Stimulated activated CD4-positive, alpha-beta T cell treated with anti-CD3 and anti-CD28 coated beads, Interleukin-4, amount 100 ng/mL, for 4 hours (primary cell): ENCODE measurements at regions not wholly inside any gene's neighbourhood (a gene's known extent, or its start where the extent isn't known, plus 50 kb on each side); places are given as distances from the start of the nearest gene placed in this dataset.

Source experiments
- DNase-seq, 2 experiments: peaks; one replicate each; pipeline ENCODE4 v3.0.0-alpha.2; 2020

DNA sequence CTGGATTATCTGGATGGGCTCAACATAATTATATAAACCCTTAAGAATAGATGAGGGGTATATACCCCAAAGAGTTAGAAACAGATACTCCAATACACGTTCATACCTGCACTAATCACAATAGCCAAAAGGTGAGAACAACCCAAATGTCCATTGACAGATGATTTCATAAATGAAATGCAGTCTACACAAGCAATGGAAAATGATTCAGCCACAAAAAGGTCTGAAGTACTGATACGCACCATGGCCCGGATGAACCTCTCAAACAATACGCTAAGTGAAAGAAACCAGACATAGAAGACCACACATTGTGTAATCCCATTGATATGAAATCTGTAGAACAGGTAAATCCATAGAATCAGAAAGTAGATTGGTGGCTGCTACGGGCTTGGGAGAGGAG lies 316.8 kb downstream of the LPIN1 start:
- no peak for DNase-seq

DNA sequence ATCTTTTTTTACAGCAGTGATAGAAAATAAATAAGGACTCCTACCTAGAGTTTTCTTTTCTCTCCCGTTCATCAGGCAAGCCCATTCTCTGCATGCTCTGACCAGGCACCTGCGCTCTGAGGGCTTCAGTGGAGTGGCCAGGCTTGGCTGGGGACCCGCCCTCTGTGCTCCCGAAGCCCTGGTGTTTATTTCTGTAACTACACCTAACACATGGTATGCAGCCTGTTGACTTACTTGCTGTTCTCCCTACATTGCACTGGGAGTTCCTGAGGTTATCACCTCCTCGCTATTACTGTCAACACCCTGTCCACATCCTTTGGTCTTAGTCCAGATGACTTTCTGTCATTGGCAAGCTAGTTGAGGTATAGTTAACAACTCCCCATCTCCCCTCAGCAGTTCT lies 317.7 kb downstream of the LPIN1 start:
- DNase-seq, result no peak

DNA sequence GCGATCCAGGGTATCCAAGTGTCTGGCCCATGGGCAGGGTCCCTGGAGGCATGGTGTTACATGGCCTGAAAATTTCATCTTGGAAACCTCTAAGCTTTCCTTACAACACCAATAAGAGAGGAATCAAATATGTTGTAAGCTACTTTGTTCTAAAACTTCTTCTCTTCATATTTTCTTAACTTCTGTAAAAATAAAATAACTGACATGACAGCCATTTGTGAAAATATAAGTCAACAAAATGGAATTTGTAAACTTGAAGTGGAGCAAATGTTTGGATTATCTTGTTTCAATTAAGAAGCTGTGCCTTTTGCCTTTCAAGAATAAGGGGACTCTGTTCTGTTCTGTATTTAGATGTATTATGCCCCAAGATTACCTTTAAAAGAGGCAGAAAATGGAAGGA lies 319.7 kb downstream of the LPIN1 start:
- DNase-seq, result no peak

DNA sequence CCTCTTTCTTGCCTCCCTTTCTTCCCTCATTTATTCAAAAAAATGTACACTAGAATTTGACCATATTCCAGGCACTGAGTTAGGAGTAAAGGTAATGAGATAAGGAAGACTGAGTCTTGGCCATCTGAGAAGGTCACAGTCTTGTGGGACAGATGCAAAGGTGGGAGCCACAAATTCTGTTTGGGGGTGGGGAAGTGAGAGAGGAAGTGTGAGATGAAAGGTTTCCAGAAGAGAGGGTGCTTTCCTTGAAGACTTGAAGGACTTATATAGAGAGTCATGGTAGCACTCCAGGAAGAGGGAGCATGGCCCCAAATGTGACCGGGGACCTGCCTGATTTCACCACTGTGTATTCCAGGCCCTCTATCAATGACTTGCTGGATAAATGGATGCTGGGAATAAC lies 320.6 kb downstream of the LPIN1 start:
- DNase-seq, result no peak

DNA sequence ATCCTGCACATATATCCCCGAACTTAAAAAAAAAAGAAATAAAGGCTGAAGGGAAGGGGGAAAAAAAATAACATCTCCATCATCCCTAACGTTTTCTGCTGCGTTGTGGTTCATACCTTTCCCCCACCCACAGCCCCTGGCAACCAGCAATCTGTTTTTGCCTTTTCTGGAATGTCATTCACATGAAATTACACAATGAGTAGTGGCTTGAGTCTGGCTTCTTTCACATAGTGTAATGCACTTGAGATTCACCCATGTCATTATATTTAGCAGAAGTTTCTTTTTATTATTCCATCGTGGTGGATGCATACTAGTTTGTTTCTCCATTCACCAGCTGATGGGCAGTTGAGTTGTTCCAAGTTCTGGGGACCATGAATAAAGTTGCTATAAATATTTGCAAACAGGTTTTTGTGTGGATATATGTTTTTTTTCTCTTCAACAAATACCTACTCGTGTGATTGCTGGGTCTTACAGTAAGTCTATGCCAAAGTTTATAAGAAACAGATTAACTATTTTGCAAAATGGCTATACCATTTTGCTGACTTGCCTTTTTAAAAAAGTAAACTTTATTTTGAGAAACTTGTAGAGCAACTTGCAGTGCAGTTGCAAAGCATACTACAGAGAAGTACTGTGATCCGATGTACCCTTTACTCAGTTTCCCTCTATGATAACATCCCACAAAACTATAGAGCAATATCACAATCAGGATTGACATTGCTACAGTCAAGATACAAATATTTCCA lies 322.5 kb downstream of the LPIN1 start:
- DNase-seq, result no peak

DNA sequence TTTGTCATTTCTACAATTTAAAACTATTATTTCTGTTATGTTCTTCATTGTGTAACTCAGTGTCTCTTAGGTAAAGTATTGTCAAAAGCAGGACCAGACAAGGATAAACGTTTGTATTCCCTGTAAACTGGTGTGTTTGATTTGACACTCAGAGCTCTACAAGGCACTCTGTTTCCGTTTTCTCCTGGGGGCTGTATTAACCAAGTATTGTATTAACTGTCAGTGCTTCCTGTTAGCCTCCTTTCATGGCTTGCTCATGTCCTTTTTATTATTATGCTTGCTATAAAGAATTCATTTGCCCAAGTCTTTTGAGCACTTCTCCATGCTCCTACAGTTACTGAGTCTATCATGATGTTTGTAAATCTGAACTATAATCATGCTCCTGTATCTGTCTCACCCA lies 323.7 kb downstream of the LPIN1 start:
- no peak for DNase-seq

DNA sequence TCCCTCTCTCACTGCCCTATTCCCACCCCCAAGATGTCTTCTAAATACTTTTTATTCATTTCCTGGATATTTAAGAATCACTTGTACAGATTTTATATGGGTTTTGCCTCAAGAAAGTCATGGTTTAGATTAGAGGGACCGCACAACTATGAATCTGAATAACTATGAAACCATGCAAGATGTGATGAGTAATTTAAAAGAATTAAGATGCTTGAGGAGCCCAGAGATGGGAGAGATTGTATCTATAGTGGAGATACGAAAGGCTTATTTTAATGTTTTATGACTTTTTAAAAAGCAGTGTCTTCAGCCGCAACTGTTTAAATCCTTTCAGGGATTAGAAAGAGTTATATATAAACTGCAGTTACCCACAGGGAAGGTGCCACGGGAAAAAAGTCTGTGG lies 324.1 kb downstream of the LPIN1 start:
- DNase-seq, result no peak

DNA sequence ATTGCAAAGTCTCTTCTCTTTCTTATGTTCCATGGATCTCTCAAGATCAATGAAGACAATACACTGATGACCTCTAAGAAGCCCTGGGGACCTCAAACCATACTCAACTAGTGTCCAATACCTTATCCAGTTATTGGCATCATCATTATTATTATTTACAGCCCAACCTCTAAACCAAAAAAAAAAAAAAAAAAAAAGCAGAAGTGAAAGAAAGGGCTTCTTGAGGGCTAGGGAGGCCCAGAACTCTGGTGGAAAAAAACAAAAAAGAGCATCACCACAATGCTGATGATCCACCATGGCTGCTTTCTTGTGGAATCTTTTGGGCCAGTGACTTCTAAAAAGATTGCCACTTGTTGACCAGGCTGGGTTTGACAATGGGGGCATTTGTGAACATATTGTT lies 324.9 kb downstream of the LPIN1 start:
- DNase-seq, result no peak

DNA sequence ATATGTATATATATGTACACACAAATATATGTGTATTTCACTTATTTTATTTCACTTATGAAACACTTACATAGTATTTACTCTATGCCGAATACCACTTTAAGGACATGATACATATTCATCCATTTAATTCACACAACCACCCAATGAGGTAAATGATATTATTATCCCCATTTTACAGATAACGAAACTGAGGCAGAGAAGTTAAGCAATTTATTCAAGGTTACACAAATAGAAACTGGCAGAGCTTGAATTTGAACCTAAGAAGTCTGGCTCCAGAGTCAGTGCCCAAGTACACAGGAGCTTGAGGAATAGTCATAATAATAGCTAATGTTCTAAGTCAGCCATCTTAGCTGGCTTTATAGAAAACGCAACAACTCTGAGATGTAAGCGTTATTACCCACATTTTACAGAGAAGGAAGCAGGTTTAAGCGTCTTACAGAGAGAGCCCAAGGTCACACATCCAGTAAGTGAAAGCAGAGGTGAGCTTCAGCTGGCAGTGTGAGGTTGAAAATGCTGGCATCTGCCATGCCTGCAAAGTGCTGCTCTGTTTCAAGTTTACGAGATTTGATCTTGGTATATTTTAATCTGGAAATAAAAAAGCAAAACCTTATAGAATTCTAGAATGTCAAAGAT lies 326.9 kb downstream of the LPIN1 start:
- DNase-seq, result no peak

DNA sequence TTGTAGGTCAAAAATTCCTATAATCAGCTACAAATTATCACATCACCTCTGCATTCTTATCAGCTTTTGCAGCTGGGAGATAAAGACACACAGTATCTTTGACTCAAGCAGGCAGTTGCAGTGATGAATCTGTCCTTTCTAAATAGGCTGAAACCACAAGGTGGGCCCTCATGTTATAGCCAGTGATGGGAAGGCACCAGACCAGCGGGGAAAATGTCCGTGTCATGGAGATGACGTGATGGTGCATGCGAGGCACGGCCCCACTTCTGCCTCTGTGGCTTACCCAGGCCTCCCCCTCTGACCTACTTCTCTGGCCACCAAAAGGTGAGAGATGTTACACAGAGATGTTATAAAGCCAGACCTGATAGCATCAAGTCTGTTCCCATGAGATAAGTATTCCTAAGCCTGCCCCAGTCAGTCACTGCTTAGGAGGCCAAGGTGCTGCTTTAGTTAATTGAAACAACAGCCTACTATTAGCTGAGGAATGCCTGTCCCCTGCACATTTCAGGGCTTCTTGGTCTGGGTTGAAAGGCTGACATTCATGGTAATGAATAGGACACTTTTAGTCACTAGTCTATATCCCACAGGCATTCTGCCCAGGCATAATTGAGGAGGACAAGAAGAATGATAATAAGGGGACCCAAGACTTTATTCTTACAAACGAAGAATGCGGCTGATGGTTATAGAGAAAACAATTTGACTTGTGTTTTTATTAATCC lies 327.9 kb downstream of the LPIN1 start:
- DNase-seq, result no peak

DNA sequence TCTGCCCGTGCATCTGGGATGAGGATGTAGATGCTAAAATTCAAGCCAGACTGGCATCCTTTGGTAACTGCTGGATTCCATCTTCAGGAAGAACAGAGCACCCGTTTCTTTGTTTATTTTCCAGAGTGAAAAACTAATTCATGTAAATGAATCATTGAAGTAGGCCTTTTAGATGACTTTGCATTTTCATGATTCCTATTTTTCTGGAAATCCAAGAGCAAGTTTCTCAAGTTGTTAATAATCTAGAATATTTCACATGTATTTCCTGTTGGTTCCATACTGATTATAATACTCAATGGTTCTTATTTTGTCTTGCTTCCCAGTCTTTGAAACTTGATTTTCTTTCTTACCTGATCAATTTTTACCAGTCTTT lies 328.4 kb downstream of the LPIN1 start:
- no peak for DNase-seq

DNA sequence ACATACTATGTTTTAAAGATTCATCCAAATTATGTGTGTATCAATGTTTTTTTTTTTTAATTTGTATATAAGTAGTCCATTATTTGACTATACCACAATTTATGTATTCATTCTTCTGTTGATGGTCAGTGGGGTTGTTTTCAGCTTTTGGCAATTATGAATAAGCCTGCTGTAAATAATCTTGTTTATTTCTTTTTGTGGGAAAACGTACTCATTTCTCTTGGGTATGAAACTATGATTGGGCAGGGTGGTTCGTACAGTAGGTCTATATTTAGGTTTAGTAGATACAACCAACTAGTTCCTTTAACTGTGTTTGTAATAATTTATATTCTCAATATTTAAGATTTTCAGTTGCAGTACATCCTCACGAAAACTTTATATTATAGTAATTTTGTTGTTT lies 329.2 kb downstream of the LPIN1 start:
- no peak for DNase-seq

DNA sequence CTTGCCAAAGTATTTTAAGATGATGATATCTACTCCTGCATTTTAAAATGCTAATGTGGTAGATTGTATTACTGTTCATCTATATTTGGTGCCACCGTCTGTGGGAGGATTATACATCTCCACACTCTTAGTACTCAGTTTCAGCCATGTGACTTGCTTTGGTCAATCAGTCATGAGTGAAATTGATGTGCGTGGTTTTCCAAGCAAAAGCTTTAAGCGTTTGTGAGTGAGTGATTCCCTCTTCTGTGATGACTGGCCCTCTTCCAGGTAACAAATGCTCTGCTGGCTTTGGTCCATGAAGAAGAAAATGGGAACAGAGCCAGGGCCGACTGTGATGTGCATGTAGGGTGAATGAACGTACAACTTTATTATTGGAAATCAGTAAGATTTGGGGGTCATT lies 330.4 kb downstream of the LPIN1 start:
- no peak for DNase-seq

DNA sequence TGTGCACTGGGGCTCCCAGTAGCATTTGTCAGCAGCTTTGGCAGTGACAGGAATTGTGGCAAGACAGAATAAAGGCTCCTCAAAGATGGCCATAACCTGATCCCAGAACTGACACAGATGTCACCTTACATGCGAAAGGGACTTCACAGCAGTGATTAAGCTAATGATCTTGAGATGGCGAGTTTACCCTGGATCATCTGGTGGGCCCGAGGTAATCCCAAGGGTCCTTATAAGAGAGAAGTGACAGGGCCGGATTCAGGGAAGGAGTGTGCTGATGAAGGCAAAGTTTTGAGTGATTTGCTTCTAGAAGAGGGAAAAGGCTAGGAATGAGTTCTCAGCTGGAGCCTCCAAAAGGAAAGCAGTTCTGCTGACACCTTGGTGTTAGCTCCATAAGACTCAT lies 333.9 kb downstream of the LPIN1 start:
- no peak for DNase-seq

DNA sequence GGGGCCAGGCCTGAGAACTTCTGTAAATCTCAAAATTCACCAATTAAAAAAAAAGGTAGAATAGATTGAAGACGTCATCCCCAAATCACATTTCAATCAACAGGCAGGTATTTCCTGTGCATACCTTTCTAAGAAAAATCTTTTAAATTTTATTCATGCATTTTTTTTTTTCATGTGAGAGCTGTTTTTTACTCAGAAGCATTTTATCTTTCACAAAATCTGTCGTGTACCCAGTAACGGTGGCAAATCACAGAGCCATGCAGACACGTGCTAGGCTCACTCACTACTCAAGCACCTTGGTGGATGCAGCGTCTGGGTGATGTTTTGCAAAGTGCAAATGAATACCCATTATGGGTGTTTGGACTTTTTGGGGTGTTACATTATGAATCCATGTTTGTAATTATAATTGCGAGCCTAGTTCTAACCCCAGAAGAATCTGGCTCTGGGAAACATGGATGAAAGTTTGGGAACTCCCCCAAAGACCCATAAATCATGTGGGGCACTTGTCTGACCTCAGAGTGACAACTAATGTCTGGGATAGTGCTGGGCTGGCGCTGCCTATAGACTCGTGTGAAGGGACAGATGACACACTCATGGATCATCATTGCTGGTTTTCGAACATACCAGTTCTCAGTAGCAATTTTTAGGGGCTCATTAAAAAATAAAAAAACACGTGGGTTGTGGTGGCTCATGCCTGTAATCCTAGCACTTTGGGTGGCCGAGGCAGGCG lies 335.2 kb downstream of the LPIN1 start:
- DNase-seq, result no peak

DNA sequence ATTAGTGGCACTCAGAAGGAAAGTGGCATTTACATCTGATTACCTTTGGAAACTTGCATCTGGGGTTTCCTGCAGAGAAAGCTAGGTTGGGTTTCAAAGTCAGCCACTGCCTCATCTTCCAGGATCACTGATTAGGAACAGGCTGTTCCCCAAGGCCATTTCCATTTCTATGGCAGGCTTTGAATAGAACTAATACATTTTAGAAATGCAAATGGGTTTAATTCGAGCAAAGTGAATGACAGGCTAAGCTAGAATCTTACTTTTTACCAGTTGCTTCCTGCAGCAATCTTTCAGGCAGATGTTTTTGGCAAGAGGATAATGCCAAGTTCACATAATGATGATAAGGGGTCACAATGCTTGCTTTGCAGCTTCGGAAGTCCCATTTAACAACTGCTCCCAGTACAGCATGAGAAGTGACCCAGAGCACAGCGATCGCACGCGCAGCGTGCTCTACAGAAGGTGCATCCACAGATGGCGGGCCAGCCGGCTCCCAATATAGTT lies 336.7 kb downstream of the LPIN1 start:
- DNase-seq, result no peak

DNA sequence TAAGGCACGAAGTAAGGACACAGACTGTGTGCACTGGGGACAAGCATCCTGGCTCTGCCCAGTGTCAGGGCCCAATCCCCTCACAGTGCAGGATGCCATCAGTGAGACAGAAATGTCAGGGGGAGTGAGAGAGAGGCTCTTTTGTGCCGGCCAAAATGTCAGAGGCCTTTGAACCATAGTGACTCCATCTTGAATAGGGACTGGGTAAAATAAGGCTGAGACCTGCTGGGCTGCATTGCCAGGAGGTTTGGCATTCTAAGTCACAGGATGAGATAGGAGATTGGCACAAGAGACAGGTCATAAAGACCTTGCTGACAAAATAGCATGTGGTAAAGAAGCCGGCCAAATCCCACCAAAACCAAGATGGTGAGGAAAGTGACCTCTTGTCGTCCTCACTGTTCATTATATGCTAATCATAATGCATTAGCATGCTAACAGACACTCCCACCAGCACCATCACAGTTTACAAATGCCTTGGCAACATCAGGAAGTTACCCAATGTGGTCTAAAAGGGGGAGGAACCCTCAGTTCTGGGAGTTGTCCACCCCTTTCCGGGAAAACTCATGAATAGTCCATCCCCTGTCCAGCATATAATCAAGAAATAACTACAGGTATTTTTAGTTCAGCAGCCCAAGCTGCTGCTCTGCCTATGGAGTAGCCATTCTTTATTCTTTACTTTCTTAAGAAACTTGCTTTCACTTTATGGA lies 337.4 kb downstream of the LPIN1 start:
- no peak for DNase-seq

DNA sequence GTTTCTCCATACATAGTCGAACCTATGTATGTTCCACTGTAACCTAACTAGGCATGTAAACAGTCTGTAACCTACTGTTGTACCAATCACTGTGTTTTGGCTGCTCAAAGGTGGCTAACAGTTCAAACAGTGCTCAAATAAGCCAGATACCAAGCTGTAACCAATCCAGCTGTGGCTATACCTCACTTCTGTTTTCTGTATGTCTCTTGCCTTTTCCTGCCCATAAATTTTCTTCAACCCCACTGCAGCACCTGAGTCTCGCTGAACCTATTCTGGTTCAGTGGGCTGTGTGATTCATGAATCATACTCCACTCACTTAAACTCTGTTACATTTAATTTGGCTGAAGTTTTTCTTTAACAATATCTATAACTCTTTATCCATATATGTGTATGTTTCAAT lies 340.7 kb downstream of the LPIN1 start:
- DNase-seq, result no peak

DNA sequence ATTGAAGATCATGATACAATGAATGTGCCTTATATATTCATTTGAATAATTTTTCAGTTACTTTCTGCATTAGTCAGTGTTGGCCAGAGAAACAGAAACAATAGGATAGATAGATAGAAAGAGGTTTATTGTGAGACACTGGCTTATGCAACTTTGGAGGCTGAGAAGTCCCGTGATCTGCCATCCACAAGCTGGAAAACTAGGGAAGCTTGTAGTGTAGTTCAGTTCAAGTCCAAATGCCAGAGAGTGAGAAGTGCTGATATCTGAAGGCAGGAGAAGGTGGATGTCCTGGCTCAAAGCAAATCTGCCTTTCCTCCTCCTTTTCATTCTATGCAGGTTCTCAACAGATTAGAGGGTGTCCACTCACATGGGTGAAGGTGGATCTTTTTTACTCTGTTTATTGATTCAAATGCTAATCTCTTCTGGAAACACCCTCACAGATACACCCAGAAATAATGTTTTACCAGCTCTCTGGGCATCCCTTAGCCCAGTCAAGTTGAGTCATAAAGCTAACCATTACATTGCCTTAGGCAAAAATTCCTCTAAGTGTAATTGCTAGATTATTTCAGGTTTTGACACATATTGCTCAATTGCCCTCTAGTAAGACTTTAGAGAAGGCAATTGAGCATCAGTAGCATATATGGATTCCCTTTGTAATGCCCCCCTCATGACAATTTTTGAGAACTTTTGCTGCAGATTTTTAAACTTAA lies 341.4 kb downstream of the LPIN1 start:
- no peak for DNase-seq

DNA sequence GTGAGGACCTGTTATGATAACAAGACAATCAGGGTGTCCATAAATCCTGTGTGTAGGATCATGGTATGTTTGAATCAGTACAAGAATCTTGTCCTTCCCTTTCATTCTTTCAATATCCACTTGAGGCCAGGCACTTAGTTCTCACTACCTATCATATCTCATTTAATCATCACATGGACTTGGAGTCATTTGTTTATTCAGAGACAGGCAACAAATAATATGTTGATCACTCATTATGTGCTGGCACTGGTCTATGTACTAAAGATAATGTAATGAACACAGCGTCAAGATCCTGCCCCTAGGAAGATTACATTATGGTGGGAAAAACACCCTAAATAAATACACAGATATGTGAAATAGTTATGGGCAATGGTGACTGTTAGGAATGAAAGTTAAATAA lies 342.6 kb downstream of the LPIN1 start:
- no peak for DNase-seq

DNA sequence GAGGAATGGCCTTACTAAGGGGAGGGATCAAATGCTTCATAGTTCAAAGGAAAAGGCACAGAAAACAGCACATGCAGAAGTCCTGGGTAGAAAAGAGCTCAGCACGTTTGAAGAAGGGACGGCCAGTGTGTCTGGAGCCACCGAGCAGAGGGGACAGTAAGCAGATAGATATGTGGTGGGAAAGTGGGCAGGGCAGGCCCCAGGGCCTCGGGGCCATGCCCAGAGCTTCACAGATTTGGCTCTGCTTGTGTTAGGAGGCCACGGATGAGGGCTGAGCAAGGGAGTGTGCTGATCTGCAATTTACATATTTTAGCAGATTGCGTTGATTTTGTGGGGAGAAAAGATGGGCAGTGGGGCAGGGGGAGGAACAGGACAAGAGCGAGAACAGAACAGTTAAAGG lies 343.1 kb downstream of the LPIN1 start:
- DNase-seq, result no peak

DNA sequence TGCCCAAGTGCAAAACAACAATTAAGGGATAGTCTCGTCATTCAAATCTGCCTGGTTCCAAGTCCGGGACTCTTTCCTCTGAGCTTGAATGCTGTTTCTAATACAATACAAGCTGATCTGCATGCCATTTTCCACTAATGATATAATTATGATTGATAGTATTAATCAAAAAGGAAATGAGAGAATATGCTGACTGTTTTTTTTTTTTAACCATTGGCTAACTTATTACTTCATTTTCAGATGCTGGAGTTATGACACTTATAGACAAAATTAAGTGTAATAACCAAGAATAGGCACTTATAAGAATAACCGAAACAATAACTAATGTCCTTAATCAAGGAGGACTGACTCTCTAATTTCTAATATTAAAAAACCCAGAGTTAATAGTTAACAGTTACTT lies 343.6 kb downstream of the LPIN1 start:
- DNase-seq, result no peak
